Ascending aorta (tissue), 2 donors: ENCODE measurements at regions not wholly inside any gene's neighbourhood (a gene's known extent, or its start where the extent isn't known, plus 50 kb on each side); places are given as distances from the start of the nearest gene placed in this dataset.
"Not testable (repeated sequence)": the region's sequence is repeated elsewhere in the genome, so short reads cannot be mapped to it uniquely, and the experiment has no call there.

ENCODE experiments used
- DNase-seq, 2 donors: peaks; one replicate each; pipeline ENCODE4 v3.0.0-alpha.2; 2019; ENCODE audit warnings: low spot score in 2 of 2
- H3K27ac ChIP-seq, 2 donors: fragments of 200-600 bp; sonication (generic); one replicate each; pipeline ENCODE4 v1.5.1; 2016 to 2017; ENCODE audit warnings: mild to moderate bottlenecking in 1 of 2
- H3K27me3 ChIP-seq: fragments of 200-600 bp; sonication (generic); one replicate; pipeline ENCODE4 v1.5.1; 2017
- H3K36me3 ChIP-seq, 2 donors: fragments of 200-600 bp; sonication (generic); one replicate each; pipeline ENCODE4 v1.5.1; 2016
- H3K4me1 ChIP-seq, 2 donors: fragments of 200-600 bp; sonication (generic); one replicate each; pipeline ENCODE4 v1.5.1; 2016 to 2017; ENCODE audit warnings: mild to moderate bottlenecking in 1 of 2
- H3K4me3 ChIP-seq, 2 donors: fragments of 200-600 bp; sonication (generic); one replicate each; pipeline ENCODE4 v1.5.1; 2016 to 2017; ENCODE audit warnings: mild to moderate bottlenecking in 1 of 2
- H3K9me3 ChIP-seq, 2 donors: fragments of 200-600 bp; sonication (generic); one replicate each; pipeline ENCODE4 v1.5.1; 2016
- CTCF ChIP-seq, 3 experiments: fragments of 200-600 bp in 2 of 3; fragments of 450-650 bp in 1 of 3; sonication (generic) in 2 of 3; IDR thresholded peaks; one replicate each; pipeline ENCODE4 v1.5.1; 2016 to 2019; ENCODE audit warnings: antibody characterized with exemption in 3 of 3, mild to moderate bottlenecking in 1 of 3, moderate library complexity in 1 of 3
- intact Hi-C: fragments of 100-400 bp; cut with DNase I; formaldehyde crosslinking; loops from one replicate; pipeline ENCODE4 v1.15.1; 2023

- H3K36me3 ChIP-seq = no peaks in the 10 kb centered on the region
- intact Hi-C loops = no loop called here
- H3K9me3 ChIP-seq = peaks cover 0 to 3% of the 10 kb centered on the region in 2 donors
- TF ChIP-seq CTCF (IDR thresholded peaks at IDR 0.05) = no peak
- no peak overlapping the region for H3K27ac ChIP-seq
- H3K27me3 ChIP-seq = no peaks in the 10 kb centered on the region
- DNase-seq = no peak
- H3K4me3 ChIP-seq = no peak overlapping the region
- no peaks in the 10 kb centered on the region for H3K4me1 ChIP-seq
Observed at GRCh38 chr7:114279901-114280300, 134.7 kb upstream of the FOXP2 start.

GRCh38 chr7:114273218-114273617, 141.4 kb upstream of the FOXP2 start:
- no peak for TF ChIP-seq CTCF (IDR thresholded peaks at IDR 0.05)
- H3K27ac ChIP-seq = no peak overlapping the region
- H3K27me3 ChIP-seq = no peaks in the 10 kb centered on the region
- no peaks in the 10 kb centered on the region for H3K36me3 ChIP-seq
- intact Hi-C loops = no loop called here
- peaks cover 0 to 13% of the 10 kb centered on the region in 2 donors for H3K9me3 ChIP-seq
- H3K4me1 ChIP-seq = no peaks in the 10 kb centered on the region
- no peak for DNase-seq
- no peak overlapping the region for H3K4me3 ChIP-seq

- Histone ChIP-seq H3K9me3 (peaks cover 0 to 8% of the 10 kb centered on the region in 2 donors), H3K4me3 (no peak overlapping the region), H3K36me3 (no peaks in the 10 kb centered on the region), H3K27ac (no peak overlapping the region), H3K4me1 (no peaks in the 10 kb centered on the region), H3K27me3 (no peaks in the 10 kb centered on the region)
- DNase-seq = no peak
- TF ChIP-seq CTCF (IDR thresholded peaks at IDR 0.05) = no peak
- intact Hi-C loops = no loop called here
Observed at GRCh38 chr7:114269714-114270113, 144.9 kb upstream of the FOXP2 start.

- not testable (repeated sequence) for H3K4me3 ChIP-seq, H3K9me3 ChIP-seq, H3K27ac ChIP-seq
Observed at GRCh38 chr7:114267550-114267949, 147.1 kb upstream of the FOXP2 start.

DNA sequence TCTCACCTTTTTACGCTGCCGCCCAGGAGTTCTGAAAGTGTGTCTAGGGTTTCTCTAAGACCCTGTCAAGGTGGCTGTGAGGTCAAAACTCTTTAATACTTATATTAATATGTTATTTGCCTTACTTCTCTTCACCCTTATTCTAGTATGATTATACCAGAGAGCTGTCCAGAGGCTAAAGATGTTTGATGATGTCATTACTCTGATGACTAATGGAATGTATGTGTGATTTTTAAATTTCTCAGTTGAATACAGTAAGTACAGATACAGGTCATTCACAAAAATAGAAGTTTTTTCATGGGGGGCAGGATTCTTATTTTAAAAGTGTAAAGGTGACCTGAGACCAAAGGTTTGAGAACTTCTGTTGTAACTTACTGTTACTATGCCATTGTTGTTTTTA, 150.6 kb upstream of the FOXP2 start:
- H3K27me3 ChIP-seq = no peaks in the 10 kb centered on the region
- H3K4me3 ChIP-seq = no peak overlapping the region
- H3K36me3 ChIP-seq = no peaks in the 10 kb centered on the region
- H3K9me3 ChIP-seq = no peaks in the 10 kb centered on the region
- DNase-seq = no peak
- H3K4me1 ChIP-seq = no peaks in the 10 kb centered on the region
- TF ChIP-seq CTCF (IDR thresholded peaks at IDR 0.05) = no peak
- H3K27ac ChIP-seq = no peak overlapping the region
- intact Hi-C loops = no loop called here

More at GRCh38 chr7:114267550-114267949, 147.1 kb upstream of the FOXP2 start:
- H3K36me3 ChIP-seq, DNase-seq, intact Hi-C loops, H3K27me3 ChIP-seq, H3K4me1 ChIP-seq: not testable (repeated sequence)

DNA sequence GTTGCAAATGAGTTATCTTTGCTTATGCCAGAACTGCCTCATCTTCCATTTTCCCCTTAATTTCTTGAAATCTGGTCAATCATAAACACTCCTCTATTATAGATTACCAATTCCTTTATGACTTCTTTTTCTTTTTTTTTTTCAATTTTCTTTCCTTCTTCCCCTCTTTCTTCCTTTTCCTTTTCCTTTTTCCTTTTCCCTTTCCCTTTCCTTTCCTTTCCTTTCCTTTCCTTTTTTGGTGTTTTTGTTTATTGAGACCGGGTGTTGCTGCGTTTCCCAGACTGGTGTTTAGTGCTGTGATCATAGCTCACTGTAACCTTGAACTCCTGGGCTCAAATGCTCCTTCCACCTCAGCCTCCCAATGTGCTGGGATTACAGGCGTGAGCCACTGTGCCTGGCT, 151.4 kb upstream of the FOXP2 start:
- H3K27me3 ChIP-seq = no peaks in the 10 kb centered on the region
- TF ChIP-seq CTCF (IDR thresholded peaks at IDR 0.05) = no peak
- intact Hi-C loops = no loop called here

More for the DNA sequence above, 151.4 kb upstream of the FOXP2 start:
- Histone ChIP-seq H3K27ac (no peak overlapping the region), H3K4me3 (no peak overlapping the region), H3K36me3 (no peaks in the 10 kb centered on the region), H3K9me3 (no peaks in the 10 kb centered on the region), H3K4me1 (no peaks in the 10 kb centered on the region)
- no peak for DNase-seq
